Fibroblast of skin of back (primary cell): ENCODE measurements at regions not wholly inside any gene's neighbourhood (a gene's known extent, or its start where the extent isn't known, plus 50 kb on each side); places are given as distances from the start of the nearest gene placed in this dataset.
A peak's percentile ranks its signal among the peaks of the same experiment; 100 is the strongest.
"Not testable (repeated sequence)": the region's sequence is repeated elsewhere in the genome, so short reads cannot be mapped to it uniquely, and the experiment has no call there.

Source experiments
- DNase-seq: peaks from one replicate; pipeline ENCODE4 v3.0.0-alpha.2; 2013

- no peak for DNase-seq
Measured at GRCh38 chr12:84128117-84128991, 784.2 kb downstream of the SLC6A15 start.

DNA sequence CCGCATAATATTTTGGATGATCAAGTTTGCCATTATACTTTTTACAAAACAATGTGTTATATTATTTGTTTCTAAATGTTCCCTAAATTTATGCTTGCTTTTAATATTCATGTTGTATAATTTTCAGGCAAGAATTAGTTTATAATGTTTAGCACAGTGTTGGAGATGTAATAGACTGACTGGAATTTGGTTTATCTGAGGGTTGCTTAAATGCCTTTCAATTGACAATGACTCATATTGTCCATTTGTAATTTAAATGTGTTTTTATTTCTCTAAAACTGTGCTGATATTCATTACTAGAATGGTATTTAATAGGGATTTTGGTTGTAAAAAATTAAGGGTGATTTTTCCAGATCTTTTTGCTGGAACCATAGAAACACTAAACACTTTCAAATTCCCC, 788.4 kb downstream of the SLC6A15 start:
- peak; percentile 5 for DNase-seq

GRCh38 chr12:84117190-84117589, 795.4 kb downstream of the SLC6A15 start:
- no peak for DNase-seq

DNA sequence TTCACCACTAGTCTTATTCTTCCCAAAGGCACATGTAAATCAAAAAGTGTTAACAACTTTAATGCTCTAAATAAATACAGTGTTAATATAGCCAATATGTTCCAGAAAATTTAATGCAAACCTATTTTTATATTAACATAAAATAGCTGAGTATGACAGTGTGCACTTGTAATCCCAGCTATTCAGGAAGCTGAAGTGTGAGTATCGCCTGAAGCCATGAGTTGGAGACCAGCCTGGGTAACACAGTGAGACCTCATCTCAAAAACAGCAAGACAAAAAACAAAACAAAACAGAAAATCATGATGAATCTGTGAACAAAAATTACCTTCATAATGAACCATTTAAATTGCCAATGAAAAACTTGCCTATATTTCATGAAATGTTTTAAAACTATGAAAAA, 798.9 kb downstream of the SLC6A15 start:
- peak; percentile 64 for DNase-seq

DNA sequence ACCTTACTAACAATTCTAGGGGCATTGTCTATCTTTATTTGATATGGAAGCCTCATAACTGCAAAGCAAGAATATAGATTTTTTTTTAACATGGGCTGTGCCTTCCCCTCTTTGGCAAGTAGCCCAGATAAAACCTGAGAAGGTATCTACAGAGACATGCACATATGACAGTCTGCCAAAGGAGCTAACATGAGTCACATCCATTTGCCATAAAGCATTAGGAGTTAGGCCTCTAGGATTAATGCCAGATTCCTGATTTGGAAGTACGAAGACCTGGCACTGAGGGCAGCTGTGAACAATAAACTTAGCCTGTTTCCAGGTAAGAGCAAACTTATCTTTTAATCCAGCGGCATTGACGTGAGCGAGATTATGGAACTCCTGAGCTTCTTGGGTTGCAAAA, 808.7 kb downstream of the SLC6A15 start:
- DNase-seq: not testable (repeated sequence)

DNA sequence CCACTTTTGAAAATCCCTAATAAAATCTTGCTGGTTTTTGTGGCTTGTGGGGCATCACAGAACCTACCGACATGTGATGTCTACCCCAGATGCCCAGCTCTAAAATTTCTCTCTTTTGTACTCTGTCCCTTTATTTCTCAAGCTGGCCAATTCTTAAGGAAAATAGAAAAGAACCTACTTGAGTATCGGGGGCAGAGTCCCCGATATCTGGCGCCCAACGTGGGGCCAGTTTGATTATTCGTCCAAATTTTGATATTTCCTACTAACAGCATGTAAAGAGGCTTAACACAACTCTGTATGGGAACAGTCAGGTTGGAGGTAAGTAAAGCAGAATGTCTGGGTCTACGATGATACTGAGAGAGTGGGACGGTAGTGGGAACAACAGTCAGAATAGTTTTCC, 810.6 kb downstream of the SLC6A15 start:
- DNase-seq: not testable (repeated sequence)

DNA sequence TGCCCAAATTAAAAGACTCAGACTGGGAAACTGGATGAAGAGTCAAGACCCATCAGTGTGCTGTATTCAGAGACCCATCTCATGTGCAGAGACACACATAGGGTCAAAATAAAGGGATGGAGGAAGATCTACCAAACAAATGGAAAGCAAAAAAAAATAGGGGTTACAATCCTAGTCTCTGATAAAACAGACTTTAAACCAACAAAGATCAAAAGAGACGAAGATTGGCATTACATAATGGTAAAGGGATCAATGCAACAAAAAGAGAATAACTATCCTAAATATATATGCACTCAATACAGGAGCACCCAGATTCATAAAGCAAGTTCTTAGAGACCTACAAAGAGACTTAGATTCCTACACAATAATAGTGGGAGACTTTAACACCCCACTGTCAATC, 813.0 kb downstream of the SLC6A15 start:
- DNase-seq: peak; percentile 20

- no peak for DNase-seq
Measured at GRCh38 chr12:84091651-84092050, 820.9 kb downstream of the SLC6A15 start.

DNA sequence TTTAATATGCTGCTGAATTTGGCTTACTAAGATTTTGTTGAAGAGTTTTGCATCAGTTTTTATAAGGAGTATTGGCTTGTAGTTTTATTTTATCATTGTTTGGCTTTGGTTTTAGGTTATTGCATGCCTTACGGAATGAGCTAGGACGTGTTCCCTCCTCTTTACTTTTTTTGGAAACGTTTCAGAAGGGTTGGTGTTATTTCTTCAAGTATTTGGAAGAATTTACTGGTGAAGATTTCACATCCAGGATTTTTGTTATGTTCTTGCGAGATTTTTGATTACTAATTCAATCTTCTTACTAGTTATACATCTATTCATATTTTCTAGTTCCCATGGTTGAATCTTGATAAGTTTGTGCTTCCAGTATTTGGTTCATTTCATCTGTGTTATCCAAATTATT, 823.2 kb downstream of the SLC6A15 start:
- no peak for DNase-seq

DNA sequence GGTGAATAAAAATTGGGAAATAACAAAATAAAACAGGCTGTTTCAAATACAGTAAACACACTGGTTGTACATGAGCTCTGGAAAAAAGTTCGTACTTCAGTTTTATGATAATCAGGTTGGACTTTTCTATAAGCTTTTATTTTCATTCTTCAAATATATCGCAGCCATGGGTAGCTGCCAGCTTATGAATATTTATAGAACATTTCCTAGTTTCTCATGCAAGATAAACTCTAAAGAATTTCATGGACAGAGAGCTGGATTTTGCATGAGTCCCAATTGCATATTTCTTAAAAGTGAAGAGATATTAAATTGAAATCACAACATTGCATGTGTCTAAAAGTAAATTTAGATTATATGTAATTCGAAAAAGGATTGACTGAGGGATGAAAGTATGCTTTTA, 827.6 kb downstream of the SLC6A15 start:
- peak; percentile 54 for DNase-seq

DNA sequence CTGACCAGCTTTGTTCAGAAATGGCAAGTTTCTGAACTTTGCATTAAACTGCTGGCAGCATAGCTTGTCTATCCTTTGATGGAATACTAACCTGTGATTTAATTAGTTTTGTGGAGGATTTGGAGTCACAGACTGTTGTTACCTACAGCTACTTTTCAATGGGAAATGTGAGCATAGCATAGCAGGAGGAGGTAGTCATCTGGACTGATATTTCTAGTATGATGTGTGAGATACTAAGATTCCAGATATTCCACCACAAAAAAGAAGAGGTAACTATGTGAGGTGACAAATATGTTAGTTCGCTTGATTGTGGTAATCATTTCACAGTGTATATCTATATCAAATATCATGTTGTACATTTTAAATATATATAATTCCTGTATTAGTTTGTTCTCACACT, 833.0 kb downstream of the SLC6A15 start:
- DNase-seq: peak; percentile 19

DNA sequence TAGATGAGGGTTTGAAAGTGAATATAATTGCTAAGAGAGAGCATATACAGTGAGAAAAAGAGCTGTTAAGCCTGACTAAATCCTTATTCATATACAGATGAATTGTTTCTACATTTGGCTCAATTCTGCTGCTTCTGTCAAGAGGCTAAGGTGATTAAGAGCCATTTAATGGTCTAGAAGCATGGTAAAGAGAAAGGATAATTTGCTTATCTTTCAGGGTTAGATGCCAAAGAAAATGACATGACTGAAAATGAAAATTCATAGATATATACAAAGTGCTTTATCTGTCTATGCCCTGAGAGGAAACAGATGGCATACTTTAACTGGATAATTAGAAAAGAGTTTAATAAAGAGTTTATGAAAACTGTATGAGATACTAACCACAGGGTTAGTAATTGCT, 834.9 kb downstream of the SLC6A15 start:
- DNase-seq: no peak

GRCh38 chr12:84075991-84076390, 836.6 kb downstream of the SLC6A15 start:
- DNase-seq: no peak

DNA sequence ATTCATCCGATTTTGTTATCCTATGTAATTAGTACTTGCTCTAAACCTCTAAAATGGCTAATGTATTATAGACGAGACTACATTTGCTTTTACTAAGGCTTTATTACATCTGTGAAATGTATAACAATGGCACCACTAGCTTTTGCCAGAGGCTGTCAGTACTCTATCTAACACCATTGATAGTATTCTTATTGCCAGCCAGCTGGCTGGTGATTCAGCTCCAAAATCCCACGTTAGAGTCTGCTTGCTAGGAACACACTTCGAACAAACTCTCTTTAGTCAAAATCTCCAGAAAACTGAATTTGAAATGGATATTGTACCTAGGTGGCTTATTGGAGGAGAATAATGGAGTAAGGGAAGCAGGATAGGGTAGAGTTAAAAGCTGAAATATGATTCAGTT, 839.2 kb downstream of the SLC6A15 start:
- DNase-seq: no peak

DNA sequence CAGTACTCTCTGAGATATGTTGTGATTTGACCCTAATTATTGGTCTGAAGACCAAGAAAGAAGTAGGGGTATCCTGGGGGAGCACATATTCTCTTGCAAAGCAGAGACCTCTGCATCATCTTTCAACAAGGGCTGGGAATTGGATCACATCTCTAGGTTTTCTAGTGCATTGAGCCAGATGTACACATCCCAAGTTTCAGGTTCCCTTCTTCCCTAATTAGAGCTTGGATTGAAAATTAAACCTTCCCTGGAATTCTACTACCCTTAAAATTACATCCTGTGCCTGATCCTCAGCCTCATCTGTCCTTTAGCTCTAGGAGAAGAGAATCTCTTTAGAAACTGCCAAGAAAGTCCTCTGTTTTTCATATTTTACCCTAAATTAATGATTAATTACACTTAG, 839.6 kb downstream of the SLC6A15 start:
- DNase-seq: no peak

- peak; percentile 81 for DNase-seq
Measured at GRCh38 chr12:84070292-84070691, 842.3 kb downstream of the SLC6A15 start.

DNA sequence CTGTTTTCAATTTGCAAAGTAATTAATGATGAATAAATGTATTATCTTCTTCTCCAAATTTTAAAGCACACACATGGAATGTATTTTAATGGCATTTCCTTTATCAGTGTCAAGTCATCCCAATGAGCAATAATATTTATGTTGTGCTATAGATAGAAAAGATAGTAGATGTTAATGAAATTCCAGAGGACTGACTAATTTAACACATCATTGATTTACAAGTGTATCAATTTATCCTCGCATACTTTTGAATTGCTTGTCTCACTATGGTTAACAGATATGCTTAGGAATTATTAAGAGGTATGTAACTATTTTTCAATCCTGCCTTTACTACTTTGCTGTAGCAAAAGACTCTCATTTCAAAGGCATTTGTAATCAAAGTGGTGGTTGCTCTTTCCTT, 842.9 kb downstream of the SLC6A15 start:
- DNase-seq: peak; percentile 60

GRCh38 chr12:84069198-84069597, 843.4 kb downstream of the SLC6A15 start:
- DNase-seq: no peak

GRCh38 chr12:84058136-84058535, 854.5 kb downstream of the SLC6A15 start:
- no peak for DNase-seq

DNA sequence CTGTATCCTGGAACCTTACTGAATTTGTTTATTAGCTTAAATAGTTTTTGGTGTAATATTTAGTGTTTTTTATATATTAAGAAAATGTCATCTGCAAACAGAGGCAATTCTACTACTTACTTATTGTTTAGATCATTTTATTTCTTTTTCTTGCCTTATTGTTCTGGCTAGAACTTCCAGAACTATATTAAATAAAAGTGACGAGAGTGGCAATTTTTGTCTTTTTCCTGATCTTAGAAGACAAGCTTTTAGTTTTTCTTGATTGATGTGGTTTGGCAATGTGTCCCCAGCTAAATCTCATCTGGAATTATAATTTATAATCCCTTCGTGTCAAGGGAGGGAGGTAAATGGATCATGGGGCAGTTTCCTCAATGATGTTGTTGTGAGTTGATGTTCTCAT, 857.8 kb downstream of the SLC6A15 start:
- no peak for DNase-seq

DNA sequence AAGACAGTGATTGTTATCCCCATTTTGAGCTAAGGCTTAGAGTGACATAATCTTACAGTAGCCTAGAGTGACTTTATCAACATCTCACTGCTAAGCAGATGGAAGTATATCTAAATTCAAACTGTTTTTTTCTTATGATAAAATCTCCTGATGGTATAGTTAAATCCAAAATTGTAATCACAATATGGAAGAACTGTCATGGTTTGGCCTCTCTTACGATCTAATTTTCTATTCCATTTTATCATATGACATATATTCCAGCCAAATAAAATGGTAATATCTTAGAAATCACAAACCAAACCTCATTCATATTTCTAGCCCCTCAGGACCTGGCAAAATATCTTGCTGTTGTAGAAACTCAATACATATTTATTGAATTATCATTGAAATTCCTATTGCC, 864.7 kb downstream of the SLC6A15 start:
- DNase-seq: no peak

GRCh38 chr12:84046859-84047258, 865.7 kb downstream of the SLC6A15 start:
- DNase-seq: peak; percentile 11

GRCh38 chr12:84043355-84043754, 869.2 kb downstream of the SLC6A15 start:
- no peak for DNase-seq

DNA sequence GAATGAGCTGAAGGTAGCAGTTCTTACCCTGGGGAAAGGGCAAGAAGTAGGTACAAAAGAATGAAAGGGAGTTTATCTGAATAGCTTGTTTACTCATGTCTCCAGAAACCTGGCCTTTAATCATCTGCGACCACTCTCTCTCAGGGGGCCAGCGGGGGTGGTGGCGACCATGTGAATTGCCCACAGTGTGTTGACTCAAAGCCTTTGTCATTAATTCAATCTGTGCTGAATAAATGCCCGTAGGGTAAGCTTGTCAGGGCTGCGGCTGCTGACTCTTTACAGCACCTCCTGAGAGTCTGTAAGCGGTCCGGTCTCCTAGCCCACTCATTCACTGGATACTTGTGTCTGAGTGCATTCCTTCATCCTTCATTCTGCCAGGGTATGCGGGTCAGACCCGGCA, 874.4 kb downstream of the SLC6A15 start:
- DNase-seq: no peak

DNA sequence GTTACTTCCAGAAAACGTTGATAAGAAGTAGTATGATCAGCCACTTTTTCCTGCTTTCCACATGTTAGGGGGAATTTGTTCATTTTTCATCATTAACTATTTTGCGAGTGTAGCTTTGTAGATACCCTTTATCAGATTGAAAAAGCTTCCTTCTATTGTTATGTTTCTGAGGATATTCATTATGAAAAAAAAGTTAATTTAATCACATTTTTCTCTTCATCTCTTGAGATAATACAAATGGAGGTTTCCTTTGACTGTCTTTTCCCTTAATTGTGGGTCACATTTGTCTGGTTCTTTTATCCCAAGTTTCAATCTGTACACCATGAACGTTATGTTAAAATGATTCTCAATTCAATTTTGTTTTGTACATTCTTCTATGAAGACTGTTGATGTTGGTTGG, 875.7 kb downstream of the SLC6A15 start:
- DNase-seq: no peak
